ENCODE measurements at regions not wholly inside any gene's neighbourhood (a gene's known extent, or its start where the extent isn't known, plus 50 kb on each side); places are given as distances from the start of the nearest gene placed in this dataset.

- no peak for ATAC-seq
- no peak for TF ChIP-seq ISL1 (CRISPR knock-in tag; IDR thresholded peaks at IDR 0.05)
- TF ChIP-seq GLIS3 (CRISPR knock-in tag; IDR thresholded peaks at IDR 0.05) = no peak
- no peak for TF ChIP-seq ZFP30 (CRISPR knock-in tag; IDR thresholded peaks at IDR 0.05)
- no peak for TF ChIP-seq TSHZ2 (CRISPR knock-in tag; IDR thresholded peaks at IDR 0.05)
Measured at GRCh38 chr2:58914733-58915505, 673.8 kb upstream of the FANCL start.

- TF ChIP-seq SNAI2 (CRISPR knock-in tag; IDR thresholded peaks at IDR 0.05) (no peak), PPARA (CRISPR knock-in tag; IDR thresholded peaks at IDR 0.05; ENCODE audit: borderline replicate concordance) (no peak), CSDC2 (CRISPR knock-in tag; IDR thresholded peaks at IDR 0.05) (no peak), BACH2 (CRISPR knock-in tag; IDR thresholded peaks at IDR 0.05; ENCODE audit: borderline replicate concordance) (no peak), ZFP30 (CRISPR knock-in tag; IDR thresholded peaks at IDR 0.05) (no peak), ARNTL (CRISPR knock-in tag; IDR thresholded peaks at IDR 0.05; ENCODE audit: borderline replicate concordance, low read depth) (no peak)
- no peak for ATAC-seq
Measured at GRCh38 chr2:58913082-58913726, 672.1 kb upstream of the FANCL start.

- no peak for ATAC-seq
- TF ChIP-seq CSRNP3 (CRISPR knock-in tag; IDR thresholded peaks at IDR 0.05) (no peak), ZC3H10 (CRISPR knock-in tag; IDR thresholded peaks at IDR 0.05) (no peak), SNAI2 (CRISPR knock-in tag; IDR thresholded peaks at IDR 0.05) (no peak), TOX (CRISPR knock-in tag; IDR thresholded peaks at IDR 0.05; ENCODE audit: borderline replicate concordance) (no peak), ZFP3 (CRISPR knock-in tag; IDR thresholded peaks at IDR 0.05) (no peak), ESRRG (CRISPR knock-in tag; IDR thresholded peaks at IDR 0.05) (no peak), GLIS3 (CRISPR knock-in tag; IDR thresholded peaks at IDR 0.05) (no peak), PATZ1 (CRISPR knock-in tag; IDR thresholded peaks at IDR 0.05; ENCODE audit: borderline replicate concordance) (no peak), ZFP30 (CRISPR knock-in tag; IDR thresholded peaks at IDR 0.05) (no peak)
Measured at GRCh38 chr2:58911877-58912276, 670.8 kb upstream of the FANCL start.

GRCh38 chr2:58908501-58909154 lies 667.5 kb upstream of the FANCL start:
- peak; percentile 30; the same call in 1 of the 2 replicates for TF ChIP-seq ZNF70 (CRISPR knock-in tag; IDR thresholded peaks at IDR 0.05)
- no peak for TF ChIP-seq PATZ1 (CRISPR knock-in tag; IDR thresholded peaks at IDR 0.05; ENCODE audit: borderline replicate concordance)
- ATAC-seq = no peak

- ATAC-seq = no peak
- no peak for TF ChIP-seq ZNF70 (CRISPR knock-in tag; IDR thresholded peaks at IDR 0.05)
- no peak for TF ChIP-seq PPARA (CRISPR knock-in tag; IDR thresholded peaks at IDR 0.05; ENCODE audit: borderline replicate concordance)
- TF ChIP-seq GLIS3 (CRISPR knock-in tag; IDR thresholded peaks at IDR 0.05) = no peak
- TF ChIP-seq RARB (CRISPR knock-in tag; IDR thresholded peaks at IDR 0.05) = no peak
- no peak for TF ChIP-seq TOX (CRISPR knock-in tag; IDR thresholded peaks at IDR 0.05; ENCODE audit: borderline replicate concordance)
Measured at GRCh38 chr2:58907644-58908043, 666.5 kb upstream of the FANCL start.
